Transverse colon (tissue), 4 donors: ENCODE measurements at regions not wholly inside any gene's neighbourhood (a gene's known extent, or its start where the extent isn't known, plus 50 kb on each side); places are given as distances from the start of the nearest gene placed in this dataset.

Experiments
- DNase-seq: peaks from one replicate; pipeline ENCODE4 v3.0.0-alpha.2; 2019
- H3K27ac ChIP-seq, 4 donors: fragments of 200-600 bp; sonication (generic); 2 replicates each; pipeline ENCODE4 v1.5.1; 2016 to 2018; ENCODE audit warnings: inconsistent platforms in 4 of 4
- H3K27me3 ChIP-seq: fragments of 200-600 bp; sonication (generic); 2 replicates; pipeline ENCODE4 v1.5.1; 2017; ENCODE audit warnings: inconsistent platforms
- H3K36me3 ChIP-seq, 4 donors: fragments of 200-600 bp; sonication (generic); 2 replicates each; pipeline ENCODE4 v1.5.1; 2017 to 2019; ENCODE audit warnings: inconsistent platforms in 4 of 4
- H3K4me1 ChIP-seq, 4 donors: fragments of 200-600 bp; sonication (generic); 2 replicates each; pipeline ENCODE4 v1.5.1; 2017 to 2020; ENCODE audit warnings: inconsistent platforms in 4 of 4
- H3K4me3 ChIP-seq, 4 donors: fragments of 200-600 bp; sonication (generic); 1 replicate in 1 of 4; 2 replicates in 3 of 4; pipeline versions ENCODE4 v1.5.1 to v1.6.1; 2017 to 2019; ENCODE audit warnings: inconsistent platforms in 4 of 4
- H3K9me3 ChIP-seq, 2 donors: fragments of 200-600 bp; sonication (generic); 2 replicates each; pipeline ENCODE4 v1.5.1; 2017 to 2019; ENCODE audit warnings: inconsistent platforms in 2 of 2
- EP300 ChIP-seq: sonication (generic); formaldehyde crosslinking; IDR thresholded peaks from one replicate; pipeline ENCODE4 v1.6.1; 2017; ENCODE audit warnings: antibody characterized with exemption, low read depth
- POLR2A ChIP-seq: fragments of 450-650 bp; IDR thresholded peaks from one replicate; pipeline ENCODE4 v1.6.1; 2016; ENCODE audit warnings: antibody characterized with exemption, mild to moderate bottlenecking, moderate library complexity
- POLR2AphosphoS5 ChIP-seq, 3 donors: sonication (generic); formaldehyde crosslinking; IDR thresholded peaks; one replicate each; pipeline ENCODE4 v1.6.1; 2016; ENCODE audit warnings: antibody characterized with exemption in 3 of 3
- WGBS, 2 donors: methylation state at CpG; one replicate each; pipeline ENCODE4 v1.1.5; 2018; ENCODE audit warnings: low coverage in 1 of 2; 5-methylcytosine and 5-hydroxymethylcytosine counted together
- in situ Hi-C, 4 donors: fragments of 200-750 bp; cut with MboI; loops; one replicate each; pipeline versions ENCODE4 v1.15.0 to v1.15.1; 2017; ENCODE audit warnings: low sequenced_read_pairs in 3 of 4, low pct_ligation_motif_present in 1 of 4, low pct_unique_long_range_greater_than_20kb in 1 of 4
- intact Hi-C: fragments of 100-400 bp; cut with DNase I; formaldehyde crosslinking; loops from one replicate; pipeline ENCODE4 v1.15.1; 2023; ENCODE audit warnings: low total_unique reads
- TF ChIP-seq, protein P1 (sequence below), 5 experiments: fragments of 200-600 bp in 3 of 5; fragments of 450-650 bp in 2 of 5; sonication (generic) in 3 of 5; IDR thresholded peaks; 1 replicate in 2 of 5; 2 replicates in 3 of 5; pipeline ENCODE4 v1.5.1; 2016 to 2017; ENCODE audit warnings: antibody characterized with exemption in 5 of 5, inconsistent platforms in 3 of 5, mild to moderate bottlenecking in 2 of 5, moderate library complexity in 1 of 5

DNA sequence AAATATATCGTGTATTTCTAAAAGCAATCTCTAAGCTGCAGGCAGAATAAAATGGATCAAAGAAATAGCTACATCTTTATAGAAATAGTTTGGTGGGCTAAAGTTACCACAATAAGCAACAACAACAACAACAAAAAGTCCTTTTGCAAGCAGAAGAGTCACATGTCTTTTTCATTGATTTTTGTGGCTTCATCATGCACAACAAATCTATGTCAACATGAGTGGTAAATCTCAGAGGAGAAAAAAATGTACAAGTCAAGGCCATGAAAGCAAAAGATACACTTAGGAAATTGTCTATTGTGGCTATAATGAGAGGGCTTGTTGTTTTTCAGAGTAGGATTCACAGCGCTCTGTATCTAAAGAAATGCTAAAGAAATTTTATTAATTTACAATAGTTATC is 269.7 kb downstream of the GRB14 start:
- Histone ChIP-seq H3K9me3 (no peaks in the 10 kb centered on the region), H3K36me3 (no peaks in the 10 kb centered on the region), H3K4me1 (no peaks in the 10 kb centered on the region), H3K27me3 (no peaks in the 10 kb centered on the region), H3K27ac (no peak overlapping the region), H3K4me3 (no peak overlapping the region)
- intact Hi-C loops: no loop called here
- no peak for DNase-seq
- no peak for TF ChIP-seq EP300
- TF ChIP-seq, protein P1, sequence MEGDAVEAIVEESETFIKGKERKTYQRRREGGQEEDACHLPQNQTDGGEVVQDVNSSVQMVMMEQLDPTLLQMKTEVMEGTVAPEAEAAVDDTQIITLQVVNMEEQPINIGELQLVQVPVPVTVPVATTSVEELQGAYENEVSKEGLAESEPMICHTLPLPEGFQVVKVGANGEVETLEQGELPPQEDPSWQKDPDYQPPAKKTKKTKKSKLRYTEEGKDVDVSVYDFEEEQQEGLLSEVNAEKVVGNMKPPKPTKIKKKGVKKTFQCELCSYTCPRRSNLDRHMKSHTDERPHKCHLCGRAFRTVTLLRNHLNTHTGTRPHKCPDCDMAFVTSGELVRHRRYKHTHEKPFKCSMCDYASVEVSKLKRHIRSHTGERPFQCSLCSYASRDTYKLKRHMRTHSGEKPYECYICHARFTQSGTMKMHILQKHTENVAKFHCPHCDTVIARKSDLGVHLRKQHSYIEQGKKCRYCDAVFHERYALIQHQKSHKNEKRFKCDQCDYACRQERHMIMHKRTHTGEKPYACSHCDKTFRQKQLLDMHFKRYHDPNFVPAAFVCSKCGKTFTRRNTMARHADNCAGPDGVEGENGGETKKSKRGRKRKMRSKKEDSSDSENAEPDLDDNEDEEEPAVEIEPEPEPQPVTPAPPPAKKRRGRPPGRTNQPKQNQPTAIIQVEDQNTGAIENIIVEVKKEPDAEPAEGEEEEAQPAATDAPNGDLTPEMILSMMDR (IDR thresholded peaks at IDR 0.05): no peak
- TF ChIP-seq POLR2A: no peak
- no peak for TF ChIP-seq POLR2AphosphoS5 (IDR thresholded peaks at IDR 0.05)
- in situ Hi-C loops: no loop called here
- 82 to 84% methylated on average over 2 of the region's 2 CpGs for WGBS, 2 donors

- Histone ChIP-seq H3K9me3 (no peaks in the 10 kb centered on the region), H3K4me1 (no peaks in the 10 kb centered on the region), H3K4me3 (no peak overlapping the region), H3K27ac (no peak overlapping the region), H3K27me3 (no peaks in the 10 kb centered on the region), H3K36me3 (no peaks in the 10 kb centered on the region)
- 53 to 58% methylated on average over 2 of the region's 2 CpGs for WGBS, 2 donors
- no peak for DNase-seq
- TF ChIP-seq, protein P1 (IDR thresholded peaks at IDR 0.05): no peak
- TF ChIP-seq POLR2AphosphoS5 (IDR thresholded peaks at IDR 0.05) (no peak), EP300 (no peak), POLR2A (no peak)
- intact Hi-C loops (no loop called here), in situ Hi-C loops (no loop called here)
Observed at GRCh38 chr2:164335947-164336346, 285.3 kb downstream of the GRB14 start.

DNA sequence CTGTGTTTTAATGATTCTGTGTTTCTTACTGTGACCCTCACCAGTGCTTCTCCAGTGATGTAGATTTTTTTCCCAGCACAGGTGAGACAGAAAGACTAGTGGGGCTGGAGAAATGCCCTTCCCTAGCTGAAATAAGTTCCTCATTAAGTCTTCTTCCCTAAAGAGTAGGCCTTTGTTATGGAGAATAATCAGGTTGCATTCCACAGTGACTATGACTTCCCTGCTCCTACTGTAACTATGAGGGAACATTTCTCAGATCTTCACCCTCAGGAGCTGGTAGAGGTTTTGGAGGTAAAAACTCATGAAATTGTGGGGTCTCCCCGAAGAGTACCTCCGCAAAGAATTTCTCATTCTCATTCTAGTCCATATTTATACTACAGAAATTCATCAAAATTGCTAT is 286.2 kb downstream of the GRB14 start:
- DNase-seq: no peak
- Histone ChIP-seq H3K27ac (no peak overlapping the region), H3K4me1 (no peaks in the 10 kb centered on the region), H3K9me3 (no peaks in the 10 kb centered on the region), H3K36me3 (no peaks in the 10 kb centered on the region), H3K4me3 (no peak overlapping the region), H3K27me3 (no peaks in the 10 kb centered on the region)
- intact Hi-C loops (no loop called here), in situ Hi-C loops (no loop called here)
- TF ChIP-seq POLR2AphosphoS5 (IDR thresholded peaks at IDR 0.05) (no peak), POLR2A (no peak), EP300 (no peak)
- TF ChIP-seq, protein P1 (IDR thresholded peaks at IDR 0.05): no peak
- 80 to 90% methylated on average over 2 of the region's 2 CpGs for WGBS, 2 donors

GRCh38 chr2:164328310-164328709 is 293.0 kb downstream of the GRB14 start:
- Histone ChIP-seq H3K9me3 (no peaks in the 10 kb centered on the region), H3K4me1 (no peaks in the 10 kb centered on the region), H3K4me3 (no peak overlapping the region), H3K27me3 (no peaks in the 10 kb centered on the region), H3K27ac (no peak overlapping the region), H3K36me3 (no peaks in the 10 kb centered on the region)
- intact Hi-C loops (no loop called here), in situ Hi-C loops (no loop called here)
- no peak for DNase-seq
- WGBS, 2 donors: 92% methylated on average over 4 of the region's 4 CpGs; no CpG with 5 or more reads in 1 of the 2 donors
- TF ChIP-seq POLR2AphosphoS5 (IDR thresholded peaks at IDR 0.05): no peak
- TF ChIP-seq, protein P1 (IDR thresholded peaks at IDR 0.05): no peak
- TF ChIP-seq POLR2A: no peak
- no peak for TF ChIP-seq EP300
